Endothelial cell of umbilical vein (primary cell): ENCODE measurements at regions not wholly inside any gene's neighbourhood (a gene's known extent, or its start where the extent isn't known, plus 50 kb on each side); places are given as distances from the start of the nearest gene placed in this dataset.

Source experiments
- CTCF ChIP-seq, 2 donors: IDR thresholded peaks; 1 replicate in 1 of 2; 2 replicates in 1 of 2; pipeline ENCODE4 v1.5.1; 2011; ENCODE audit warnings: low read length in 2 of 2, mild to moderate bottlenecking in 2 of 2, moderate library complexity in 2 of 2, control low read depth in 1 of 2, inconsistent platforms in 1 of 2, low read depth in 1 of 2; ENCODE audit not compliant: insufficient read depth in 1 of 2; ENCODE audit errors: extremely low read depth in 1 of 2
- EZH2 ChIP-seq: IDR thresholded peaks from 2 replicates; pipeline ENCODE4 v1.6.1; 2012; ENCODE audit warnings: borderline replicate concordance, low read depth, mild to moderate bottlenecking, moderate library complexity, low read length, inconsistent platforms; ENCODE audit not compliant: severe bottlenecking
- JUN ChIP-seq: IDR thresholded peaks from 2 replicates; pipeline ENCODE4 v1.6.1; 2011; ENCODE audit warnings: borderline replicate concordance, low read depth; ENCODE audit not compliant: insufficient read length, insufficient read depth
- MYC ChIP-seq: IDR thresholded peaks from one replicate; pipeline ENCODE4 v1.6.1; 2011; ENCODE audit warnings: mild to moderate bottlenecking, low read depth, low read length
- POLR2A ChIP-seq: IDR thresholded peaks from 2 replicates; pipeline ENCODE4 v1.6.1; 2012; ENCODE audit warnings: low read depth, mild to moderate bottlenecking, control low read depth, low read length

GRCh38 chr12:92294676-92295440, 149.2 kb upstream of the BTG1 start:
- no peak for TF ChIP-seq CTCF (IDR thresholded peaks at IDR 0.05; ENCODE audit: extremely low read depth in 1 of 2, insufficient read depth in 1 of 2, low read depth in 1 of 2, low read length in 2 of 2)
- TF ChIP-seq MYC: no peak
- TF ChIP-seq JUN: no peak
- no peak for TF ChIP-seq POLR2A
- TF ChIP-seq EZH2: no peak
